GM19324 (cell line): ENCODE measurements at regions not wholly inside any gene's neighbourhood (a gene's known extent, or its start where the extent isn't known, plus 50 kb on each side); places are given as distances from the start of the nearest gene placed in this dataset.

ENCODE experiments used
- ATAC-seq: cut with Tn5 transposase; IDR thresholded peaks from one replicate; pipeline ENCODE4 v1.9.1; 2021; ENCODE audit warnings: mild to moderate bottlenecking, moderate library complexity; ENCODE audit not compliant: unreplicated experiment, low FRiP score

DNA sequence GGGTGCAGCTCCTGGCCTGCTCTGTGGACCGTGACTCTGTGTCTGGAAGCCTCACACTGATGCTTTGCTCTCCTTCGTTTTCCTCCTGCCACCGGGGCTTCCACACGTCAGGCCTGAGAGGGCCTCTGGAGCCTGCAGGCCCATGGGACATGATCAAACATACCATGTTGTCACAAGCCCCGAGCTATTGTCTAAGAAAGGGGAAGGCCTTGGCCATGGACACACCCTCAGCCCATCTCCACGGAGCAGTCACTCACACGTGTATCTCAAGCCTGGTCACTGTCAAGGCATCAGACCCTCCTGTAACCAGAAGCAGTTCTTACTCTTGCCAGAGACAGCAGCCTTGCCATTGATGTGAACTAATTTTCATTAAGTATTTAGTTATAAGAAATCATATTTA lies 814.1 kb upstream of the SALL3 start:
- ATAC-seq: no peak

DNA sequence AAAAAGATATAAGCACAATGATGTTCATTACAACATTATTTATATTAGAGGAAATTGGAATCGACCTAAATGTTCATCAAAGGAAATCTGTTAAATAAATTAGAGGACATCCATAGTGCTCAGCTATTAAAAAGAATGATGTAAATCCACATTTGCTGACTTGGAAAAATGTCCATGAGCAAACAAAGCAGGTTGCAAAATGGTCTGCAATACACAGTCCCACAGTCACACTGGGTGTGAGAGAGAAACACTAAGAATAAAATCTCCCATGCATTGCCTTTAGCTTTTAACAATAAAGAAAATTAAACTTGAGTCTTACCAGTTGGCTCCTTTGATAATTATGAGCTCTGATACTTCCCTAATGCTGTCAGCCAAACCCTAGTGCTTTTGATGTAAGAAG lies 811.1 kb upstream of the SALL3 start:
- no peak for ATAC-seq

DNA sequence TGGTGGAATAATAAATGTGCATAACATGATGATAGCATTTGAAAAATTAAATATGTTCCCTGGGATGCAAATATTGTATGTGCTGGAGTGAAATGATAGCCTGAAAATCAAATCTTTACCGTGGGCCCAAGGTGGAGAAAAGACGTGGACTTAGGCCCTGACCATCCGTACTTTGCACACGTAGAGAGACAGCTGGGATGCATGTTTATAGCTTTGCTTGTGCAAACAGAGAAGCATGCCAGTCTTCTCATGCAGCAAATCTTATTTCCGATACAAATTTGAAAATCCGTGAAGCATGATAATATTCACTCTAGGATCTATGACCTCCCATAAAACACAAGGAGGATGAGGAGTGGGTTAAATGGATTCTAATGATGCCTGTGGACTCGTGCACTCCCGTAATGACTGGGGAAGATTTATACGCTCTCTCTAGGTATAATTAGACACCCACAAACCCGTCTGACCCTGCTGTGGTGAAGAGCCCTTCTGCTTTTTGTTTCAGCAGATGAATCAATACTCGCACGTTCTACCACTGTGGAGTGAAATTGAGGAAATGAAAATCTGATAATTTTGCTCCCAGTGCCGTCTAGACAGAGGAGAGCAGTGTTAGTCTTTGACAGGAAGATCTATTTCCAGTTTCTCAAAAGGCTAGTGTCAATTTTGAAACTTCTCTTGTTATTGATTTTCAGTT lies 810.3 kb upstream of the SALL3 start:
- ATAC-seq: no peak

DNA sequence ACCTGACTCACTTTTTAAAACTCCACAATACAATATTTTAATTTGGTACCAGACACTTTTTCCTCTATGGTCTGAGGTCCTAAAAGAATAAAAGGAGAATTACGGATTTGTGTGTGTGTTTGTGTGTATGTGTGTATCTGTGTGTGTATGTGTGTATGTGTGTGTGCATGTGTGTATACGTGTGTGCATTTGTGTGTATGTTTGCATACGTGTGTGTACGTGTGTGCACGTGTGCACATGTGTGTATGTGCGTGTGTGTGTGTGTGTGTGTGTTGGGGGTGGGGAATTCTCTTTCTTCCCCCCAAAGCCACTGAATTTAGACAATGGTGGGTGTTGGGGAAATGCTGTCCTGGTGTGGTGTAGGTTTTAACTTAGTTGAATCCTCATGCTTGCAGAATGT lies 807.7 kb upstream of the SALL3 start:
- ATAC-seq: no peak

DNA sequence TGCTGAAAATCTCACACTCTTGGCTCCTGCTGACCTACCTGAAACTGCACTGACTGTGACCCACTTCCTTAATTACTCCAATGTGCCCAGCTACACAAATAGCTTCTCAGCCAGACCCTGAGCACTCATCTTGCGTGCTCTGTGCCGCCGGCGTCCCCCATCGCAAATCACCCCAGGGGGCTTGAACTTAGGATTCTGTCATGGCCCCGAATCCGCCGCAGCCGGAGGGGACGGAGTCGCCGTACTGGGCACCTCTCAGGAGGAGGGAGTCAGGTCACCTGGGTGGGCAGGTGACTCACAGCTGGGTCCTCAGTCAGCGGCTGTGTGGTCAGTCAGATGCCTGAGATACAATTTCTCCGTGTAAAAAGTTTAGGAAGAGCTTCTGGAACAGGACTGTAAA lies 804.9 kb upstream of the SALL3 start:
- ATAC-seq: no peak

DNA sequence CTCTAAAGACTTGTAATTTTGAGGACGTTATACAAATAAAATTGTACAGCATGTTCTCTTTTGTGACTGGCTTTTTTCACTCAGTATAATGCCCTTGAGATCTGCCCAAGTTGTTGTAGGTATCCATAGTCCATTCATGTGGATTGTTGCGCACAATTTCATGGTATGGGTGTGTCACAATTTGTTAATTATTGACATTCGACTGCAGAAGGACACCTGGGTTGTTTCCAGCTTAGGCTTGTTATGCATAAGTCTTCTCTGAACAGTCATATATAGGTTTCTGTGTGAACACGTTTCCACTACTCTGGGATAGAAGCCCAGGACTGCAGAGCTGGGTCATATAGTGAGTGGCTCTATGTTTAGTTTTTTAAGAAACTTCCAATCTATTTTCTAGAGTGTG lies 800.8 kb upstream of the SALL3 start:
- ATAC-seq: no peak

DNA sequence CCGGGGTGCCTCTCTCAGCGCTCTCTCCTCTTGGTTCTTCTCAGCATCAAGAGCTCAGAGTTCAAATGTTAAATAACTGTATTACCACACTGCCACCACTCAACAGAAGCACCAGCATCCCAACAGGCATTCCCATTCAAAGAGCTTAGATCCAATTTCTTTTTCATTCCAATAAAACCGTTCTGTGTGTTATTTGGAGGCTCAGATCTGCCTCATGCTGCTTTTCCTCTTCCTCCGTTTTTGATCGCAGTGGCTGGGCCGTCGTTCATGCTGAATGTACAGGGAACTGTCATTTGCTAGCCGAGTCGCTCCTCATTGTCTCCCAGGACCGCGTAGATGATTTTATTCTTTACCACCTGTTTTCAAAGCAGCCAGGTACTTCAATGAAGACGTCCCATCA lies 798.9 kb upstream of the SALL3 start:
- ATAC-seq: no peak

DNA sequence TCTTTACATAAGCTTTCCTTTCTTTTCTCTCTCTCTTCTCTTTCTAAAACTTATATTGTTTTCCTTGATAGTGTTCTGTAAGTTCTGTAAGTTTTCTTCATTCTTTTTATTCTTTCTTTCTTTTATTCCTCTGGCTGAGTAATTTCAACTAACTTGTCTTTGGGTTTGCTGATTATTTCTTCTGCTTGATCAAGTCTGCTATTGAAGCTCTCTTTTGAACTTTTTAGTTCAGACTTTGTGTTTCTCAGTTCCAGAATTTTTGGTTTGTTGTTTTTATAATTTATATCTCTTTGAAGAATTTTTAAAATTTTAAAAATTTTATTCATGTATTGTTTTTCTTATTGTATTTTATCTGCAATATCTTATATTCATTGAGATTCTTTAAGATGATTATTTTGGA lies 795.8 kb upstream of the SALL3 start:
- ATAC-seq: no peak

DNA sequence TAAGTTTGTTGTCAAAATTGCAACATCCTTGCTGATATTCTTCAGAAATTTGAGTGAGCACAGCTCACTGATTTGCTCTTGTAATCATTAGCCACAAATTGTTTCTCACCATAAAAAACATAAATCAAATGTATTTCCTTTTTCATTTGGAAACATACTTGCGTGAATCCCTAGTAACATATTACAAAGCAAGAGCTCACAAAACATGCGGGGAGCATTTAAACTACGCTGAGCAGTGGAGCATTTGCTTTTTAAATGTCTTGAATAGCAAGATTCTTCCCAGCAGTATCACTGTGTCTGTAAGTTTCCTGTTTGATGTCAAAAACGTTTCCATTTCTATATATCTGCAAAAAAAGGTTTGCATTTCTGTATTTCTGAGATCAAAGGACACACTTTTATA lies 788.3 kb upstream of the SALL3 start:
- no peak for ATAC-seq

DNA sequence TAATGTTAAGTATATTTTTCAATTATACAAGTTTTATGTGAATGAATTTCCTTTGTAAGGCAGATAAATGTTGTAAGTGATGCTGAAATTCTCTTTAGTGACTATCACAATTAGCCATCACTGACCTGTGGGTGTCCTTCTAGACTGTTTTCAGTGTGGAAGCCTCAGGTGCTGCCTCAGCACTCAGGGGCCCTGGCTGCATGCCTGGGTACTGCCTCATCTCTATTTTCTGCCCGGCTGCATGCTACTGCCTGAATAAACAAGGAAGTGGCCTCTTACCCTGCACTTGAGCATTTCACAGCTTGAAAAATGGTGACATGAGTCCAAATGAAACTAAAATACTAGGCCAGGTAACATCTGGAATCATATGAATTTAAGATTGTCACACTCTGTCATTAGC lies 787.6 kb upstream of the SALL3 start:
- ATAC-seq: no peak

DNA sequence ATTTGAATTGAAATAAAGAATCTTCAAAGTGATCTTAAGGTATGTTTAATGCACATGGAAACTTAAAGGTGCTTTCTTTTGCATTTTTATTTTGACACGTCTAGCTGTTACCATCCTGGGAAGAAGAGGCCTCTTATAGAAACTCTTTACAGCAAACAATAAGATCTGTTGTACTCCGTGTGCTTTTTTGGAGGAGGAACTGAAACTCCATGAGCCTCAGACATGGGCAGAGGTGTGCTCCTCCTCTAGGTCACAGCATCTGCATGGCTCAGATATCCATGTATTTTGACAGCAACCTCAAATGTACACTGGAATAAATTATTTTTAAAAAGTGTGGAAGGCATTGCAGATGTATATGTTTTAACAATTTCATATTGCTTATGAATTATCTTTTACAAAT lies 783.3 kb upstream of the SALL3 start:
- no peak for ATAC-seq

DNA sequence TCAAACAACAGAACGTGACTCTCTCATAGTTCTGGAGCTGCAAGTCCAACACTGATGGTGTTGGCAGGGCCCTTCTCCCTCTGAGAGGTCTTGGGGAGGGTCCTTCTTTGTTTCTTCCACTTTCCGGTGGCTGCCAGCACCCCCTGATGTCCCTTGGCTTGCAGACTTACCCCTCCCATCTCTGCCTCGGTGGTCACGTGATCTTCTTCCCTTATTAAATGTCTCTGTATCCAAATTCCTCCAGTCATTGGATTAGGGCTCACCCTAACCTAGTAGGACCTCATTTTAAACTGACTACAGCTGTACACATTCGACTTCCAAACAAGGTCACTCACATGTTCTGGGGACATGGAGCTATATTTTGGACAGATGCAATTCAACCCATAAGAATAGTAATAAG lies 780.6 kb upstream of the SALL3 start:
- ATAC-seq: no peak

DNA sequence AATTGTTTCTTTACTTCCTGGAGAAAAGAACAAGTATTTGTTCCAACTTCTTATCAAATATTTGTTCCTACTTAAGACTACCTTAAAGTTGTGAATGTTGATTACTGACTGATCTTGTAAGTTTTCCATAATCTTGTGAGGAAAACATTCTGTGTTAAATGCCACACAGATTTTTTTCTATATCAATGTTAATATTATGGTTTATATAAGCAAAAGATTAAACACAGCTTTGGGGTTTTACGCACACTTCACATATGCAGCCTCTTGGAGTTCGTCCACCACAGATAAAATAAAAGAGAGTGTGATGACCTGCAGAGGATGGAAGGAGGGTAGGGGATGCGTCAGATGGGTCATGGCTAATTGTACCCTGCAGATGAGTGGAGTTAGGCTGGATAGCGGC lies 780.0 kb upstream of the SALL3 start:
- no peak for ATAC-seq

DNA sequence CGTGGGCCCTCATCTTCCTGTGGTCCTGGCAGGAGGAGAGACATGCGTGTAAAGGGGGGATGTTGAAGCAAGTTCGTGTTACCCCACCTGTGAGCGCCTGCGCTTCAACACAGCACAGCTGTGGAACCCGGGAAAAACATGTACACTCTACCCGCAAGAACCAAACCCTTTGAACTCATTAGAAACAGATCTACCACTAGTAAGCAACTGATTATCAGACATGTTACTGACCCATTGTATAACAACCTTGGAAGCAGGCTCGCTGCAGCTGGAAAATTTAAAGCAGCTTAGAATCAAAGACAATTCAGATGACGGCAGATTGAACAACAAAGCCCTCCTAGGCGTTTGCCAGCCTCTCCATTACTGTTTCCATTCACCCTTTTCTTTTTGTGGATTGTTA lies 771.7 kb upstream of the SALL3 start:
- no peak for ATAC-seq

DNA sequence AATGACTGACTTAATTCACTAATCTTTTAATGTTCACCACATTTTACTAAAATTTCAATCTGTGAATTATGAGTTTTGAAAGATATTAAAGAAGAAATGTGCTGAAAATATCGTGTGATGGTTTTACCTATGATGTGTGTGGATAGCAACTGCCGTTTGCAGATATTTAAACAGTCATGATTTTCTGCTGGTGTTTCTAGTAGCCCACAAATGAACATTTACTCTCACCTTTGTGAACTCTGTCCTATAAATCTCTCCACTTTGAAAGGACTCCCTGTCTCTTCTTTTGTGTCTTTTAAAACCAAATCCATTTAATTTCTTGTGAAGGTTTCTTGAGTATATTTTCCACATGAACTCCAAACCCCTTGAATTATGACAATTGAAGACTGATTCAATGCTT lies 771.2 kb upstream of the SALL3 start:
- ATAC-seq: no peak

DNA sequence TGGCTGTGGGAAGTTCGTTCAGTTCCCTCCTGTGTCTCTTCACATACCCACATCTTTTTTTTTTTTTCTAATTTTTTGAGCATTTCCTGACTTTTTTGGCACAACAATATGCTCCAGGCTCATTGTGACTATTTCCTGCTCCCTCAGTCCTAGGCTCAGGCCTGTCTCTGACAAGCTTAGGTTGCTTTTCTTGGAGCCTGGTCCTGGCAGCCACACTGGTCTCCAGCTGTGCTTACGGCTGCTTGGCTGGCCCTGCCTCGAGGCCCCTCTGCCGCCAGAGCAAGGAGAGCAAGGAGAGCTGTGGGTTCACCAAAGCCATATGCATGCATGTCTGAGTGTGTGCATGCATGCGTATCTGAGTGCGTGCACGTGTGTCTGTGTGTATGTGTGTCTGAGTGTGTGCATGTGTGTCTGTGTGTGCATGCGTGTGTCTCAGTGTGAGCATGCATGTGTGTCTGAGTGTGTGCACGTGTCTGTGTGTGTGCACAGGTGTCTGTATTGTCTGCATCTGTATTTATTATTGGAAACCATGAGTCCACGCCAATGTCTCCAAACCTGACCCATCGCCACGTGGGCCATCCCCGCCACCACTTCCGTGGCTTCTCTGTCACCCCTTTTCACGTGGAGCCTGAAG lies 766.1 kb upstream of the SALL3 start:
- ATAC-seq: no peak

DNA sequence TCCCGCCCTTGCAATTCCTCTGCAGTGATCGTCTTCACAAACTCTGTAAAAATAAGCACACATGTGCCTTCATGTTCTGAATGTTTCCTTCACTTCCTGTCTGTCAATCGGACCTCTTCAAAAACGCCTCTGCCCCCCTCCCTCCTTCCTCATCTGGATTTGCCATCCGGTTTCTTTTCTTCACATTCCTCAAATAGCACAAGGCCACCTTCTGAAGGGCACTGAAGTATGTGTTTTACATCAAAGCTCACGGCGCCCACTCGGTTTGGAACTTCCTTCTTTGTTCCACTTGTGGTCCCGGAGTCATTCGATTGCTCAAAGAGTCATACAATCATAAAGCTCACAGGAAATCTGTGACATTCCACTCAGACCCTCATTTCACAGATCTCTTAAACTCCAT lies 758.1 kb upstream of the SALL3 start:
- ATAC-seq: no peak

DNA sequence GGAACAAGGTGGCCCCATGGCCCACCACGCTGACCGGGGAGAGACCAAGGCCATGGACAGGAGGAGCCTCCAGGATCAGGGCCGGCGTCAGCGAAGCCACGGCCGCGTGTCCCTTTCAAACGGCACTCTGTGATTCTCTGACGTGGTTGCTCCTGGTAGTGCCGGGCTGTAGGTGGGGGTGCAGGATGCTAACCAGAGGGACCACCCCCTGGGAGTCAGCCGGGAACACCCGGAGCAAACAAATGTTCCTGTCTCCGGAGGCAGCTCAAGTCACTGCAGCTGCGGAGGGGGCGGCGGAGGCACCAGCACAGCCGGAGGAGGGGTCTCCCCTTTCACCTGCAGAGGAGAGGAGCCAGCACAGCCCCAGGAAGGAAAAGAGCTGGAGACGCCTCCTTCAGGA lies 750.6 kb upstream of the SALL3 start:
- no peak for ATAC-seq

DNA sequence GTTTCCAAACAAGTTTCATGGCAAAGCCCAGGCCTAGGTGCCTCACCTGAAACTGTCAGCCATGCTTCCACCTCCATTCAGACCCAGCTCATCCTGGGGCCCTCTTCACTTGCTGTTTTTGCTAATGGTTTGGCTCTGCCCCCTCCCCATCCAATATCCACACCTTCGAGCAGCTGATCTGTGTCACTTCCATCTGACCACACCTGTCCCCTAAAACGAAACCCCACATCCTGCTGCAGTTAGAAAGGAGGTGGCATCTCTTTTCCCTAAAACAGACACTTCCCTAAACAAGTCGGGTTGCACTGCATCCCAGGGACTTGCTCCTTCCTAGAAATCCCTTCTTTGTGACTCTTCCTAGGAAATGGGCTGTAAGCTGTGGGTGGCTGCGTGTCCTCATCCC lies 748.7 kb upstream of the SALL3 start:
- ATAC-seq: no peak

DNA sequence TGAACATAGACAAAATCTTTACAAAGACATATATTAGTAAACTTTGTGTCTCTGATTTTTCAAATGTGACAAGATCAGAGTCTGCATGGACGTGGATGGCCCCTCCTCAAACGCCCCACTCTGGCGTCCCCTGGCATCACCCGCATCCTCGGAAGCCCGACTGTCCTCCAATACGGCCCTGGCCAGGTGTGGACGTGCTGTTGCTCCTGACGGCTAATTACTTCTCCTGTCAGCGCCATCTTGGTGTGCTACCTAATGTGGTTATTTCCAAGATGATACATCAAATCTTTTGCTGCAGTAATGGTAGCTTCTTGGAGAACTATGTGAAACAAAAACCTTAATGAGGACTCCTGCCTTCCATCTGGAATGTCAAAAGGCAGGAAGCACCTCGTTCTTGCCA lies 747.4 kb upstream of the SALL3 start:
- ATAC-seq: no peak

DNA sequence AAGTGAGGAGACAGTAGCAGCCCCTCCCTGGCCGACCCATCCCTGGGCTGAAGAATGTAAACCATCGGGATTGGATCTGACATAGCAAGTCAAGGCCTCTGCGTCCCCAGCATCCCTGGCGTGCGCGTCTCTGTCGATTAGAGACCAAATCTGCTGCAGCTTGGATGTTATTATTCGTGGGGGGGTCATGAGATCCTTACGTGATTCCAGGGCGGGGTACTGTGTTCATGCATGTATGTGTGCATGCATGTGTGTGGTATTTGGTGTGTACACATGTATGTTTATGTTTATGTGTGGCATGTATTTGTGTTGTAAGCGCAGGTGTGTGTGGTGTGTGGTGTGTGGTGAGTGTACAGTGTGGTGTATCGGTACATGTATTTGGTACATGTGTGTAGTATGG lies 741.8 kb upstream of the SALL3 start:
- ATAC-seq: no peak

DNA sequence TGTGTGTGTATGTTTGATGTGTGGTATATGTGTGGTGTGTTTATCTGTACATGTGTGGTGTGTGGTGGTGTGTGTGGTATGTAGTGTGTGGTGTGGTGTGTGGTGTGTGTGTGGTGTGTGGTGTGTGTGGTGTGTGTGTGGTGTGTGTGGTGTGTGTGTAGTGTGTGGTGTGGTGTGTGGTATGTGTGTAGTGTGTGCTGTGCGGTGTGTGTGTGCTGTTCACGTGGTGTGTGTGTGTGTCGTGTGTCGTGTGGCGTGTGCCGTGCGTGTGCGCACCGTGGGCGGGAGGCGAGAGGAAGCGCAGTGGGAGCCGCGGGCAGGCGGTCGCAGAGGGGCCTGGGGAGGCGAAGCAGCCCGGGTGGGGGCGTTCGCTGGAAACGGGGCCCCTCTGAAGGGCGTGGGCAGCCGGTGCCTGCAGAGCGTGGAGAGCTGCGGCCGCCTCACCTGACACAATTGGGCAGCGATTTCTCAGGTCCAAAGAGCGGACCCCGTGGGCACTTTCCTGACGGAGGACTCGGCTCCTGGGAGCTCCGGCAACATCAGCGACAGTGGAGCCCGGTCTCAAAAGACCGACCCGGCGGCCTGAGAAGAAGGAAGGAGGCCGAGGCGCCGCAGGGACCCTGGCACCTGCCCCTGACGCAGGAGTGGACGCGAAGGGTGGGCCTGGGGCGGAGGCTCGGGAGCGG lies 741.1 kb upstream of the SALL3 start:
- ATAC-seq: no peak
